H1 (cell line): ENCODE measurements at regions not wholly inside any gene's neighbourhood (a gene's known extent, or its start where the extent isn't known, plus 50 kb on each side); places are given as distances from the start of the nearest gene placed in this dataset.

ENCODE experiments used
- CTCF ChIA-PET: fragments of 300-600 bp; sonication (Branson Sonifier 250); formaldehyde crosslinking; loops from one replicate; lab custom pipeline; 2021; ENCODE audit not compliant: partially characterized antibody; lab: Charles Lee
- POLR2A ChIA-PET: fragments of 300-600 bp; sonication (Branson Sonifier 250); formaldehyde crosslinking; loops from one replicate; lab custom pipeline; 2021; ENCODE audit warnings: inconsistent platforms; ENCODE audit not compliant: partially characterized antibody; lab: Charles Lee
- DNase-seq, 2 experiments: peaks; one replicate each; pipeline versions ENCODE4 v3.0.0 to v3.0.0-alpha.2; 2010 to 2022; ENCODE audit warnings: low spot score in 2 of 2, low read depth in 1 of 2, mixed read lengths in 1 of 2
- FAIRE-seq: peaks from 2 replicates; lab custom pipeline; 2011; peaks lifted over from hg19 to GRCh38; lab: Jason Lieb, UNC
- H2AFZ ChIP-seq: 2 replicates; pipeline ENCODE4 v1.8.1; 2012; ENCODE audit warnings: low read length, inconsistent platforms
- H2AK5ac ChIP-seq: 2 replicates; pipeline ENCODE4 v1.6.1; 2013; ENCODE audit warnings: low read depth, low read length
- H2BK120ac ChIP-seq: replicated peaks from 2 replicates; pipeline ENCODE3; 2013; ENCODE audit warnings: low read depth, low read length, inconsistent platforms
- H2BK12ac ChIP-seq: 2 replicates; pipeline ENCODE4 v1.6.1; 2013; ENCODE audit warnings: low read depth, low read length
- H2BK15ac ChIP-seq: 2 replicates; pipeline ENCODE4 v1.6.1; 2013; ENCODE audit warnings: low read length
- H2BK20ac ChIP-seq: 2 replicates; pipeline ENCODE4 v1.6.1; 2013; ENCODE audit warnings: low read length
- H2BK5ac ChIP-seq: 2 replicates; pipeline ENCODE4 v1.6.1; 2013; ENCODE audit warnings: low read depth, low read length
- H3K14ac ChIP-seq: 2 replicates; pipeline ENCODE4 v1.6.1; 2013; ENCODE audit warnings: inconsistent platforms; ENCODE audit not compliant: insufficient read length
- H3K18ac ChIP-seq: 2 replicates; pipeline ENCODE4 v1.6.1; 2013; ENCODE audit warnings: low read length; ENCODE audit errors: extremely low read depth
- H3K23ac ChIP-seq: 2 replicates; pipeline ENCODE4 v1.6.1; 2013; ENCODE audit warnings: inconsistent platforms; ENCODE audit not compliant: insufficient read length
- H3K23me2 ChIP-seq: 2 replicates; pipeline ENCODE4 v1.6.1; 2013; ENCODE audit warnings: low read depth, low read length
- H3K27ac ChIP-seq: 2 replicates; pipeline ENCODE4 v1.6.1; 2011; ENCODE audit warnings: low read depth, low read length, inconsistent platforms
- H3K27me3 ChIP-seq, 4 experiments: replicated peaks in 1 of 4; 1 replicate in 1 of 4; 2 replicates in 3 of 4; pipeline versions ENCODE4 v1.6.1 to v1.8.1; 2011 to 2013; ENCODE audit warnings: low read length in 3 of 4, mild to moderate bottlenecking in 3 of 4, inconsistent platforms in 2 of 4, mixed read lengths in 2 of 4, moderate library complexity in 1 of 4; ENCODE audit not compliant: control insufficient read depth in 3 of 4, insufficient read depth in 3 of 4; ENCODE audit errors: extremely low read depth in 1 of 4
- H3K36me3 ChIP-seq, 4 experiments: 2 replicates each; pipeline versions ENCODE4 v1.6.1 to v1.8.1; 2011 to 2013; ENCODE audit warnings: mild to moderate bottlenecking in 4 of 4, low read length in 3 of 4, moderate library complexity in 2 of 4, control low read depth in 1 of 4, inconsistent platforms in 1 of 4; ENCODE audit not compliant: insufficient read depth in 4 of 4, control insufficient read depth in 2 of 4
- H3K4ac ChIP-seq: replicated peaks from 2 replicates; pipeline ENCODE3; 2013; ENCODE audit warnings: low read length, low read depth, mixed read lengths, inconsistent platforms; ENCODE audit not compliant: insufficient read length
- H3K4me1 ChIP-seq, 4 experiments: replicated peaks in 1 of 4; 1 replicate in 1 of 4; 2 replicates in 3 of 4; pipeline versions ENCODE4 v1.6.1 to v1.8.1; 2011 to 2013; ENCODE audit warnings: low read length in 3 of 4, inconsistent platforms in 2 of 4, mixed read lengths in 1 of 4; ENCODE audit not compliant: insufficient read depth in 4 of 4, control insufficient read depth in 3 of 4
- H3K4me2 ChIP-seq, 2 experiments: 2 replicates each; pipeline versions ENCODE4 v1.6.1 to v1.8.1; 2011 to 2013; ENCODE audit warnings: low read depth in 2 of 2, low read length in 2 of 2, control low read depth in 1 of 2, inconsistent platforms in 1 of 2, mild to moderate bottlenecking in 1 of 2; ENCODE audit not compliant: insufficient read depth in 1 of 2
- H3K4me3 ChIP-seq, 4 experiments: fragments of 200-600, 300-600 bp in 1 of 4; sonication (generic), shearing (Covaris generic), sonication (Bioruptor Twin) in 1 of 4; 2 replicates each; pipeline versions ENCODE4 v1.5.1 to v1.8.1; 2011 to 2016; ENCODE audit warnings: low read length in 4 of 4, low read depth in 3 of 4, control low read depth in 2 of 4, inconsistent platforms in 2 of 4, mild to moderate bottlenecking in 2 of 4, mixed read lengths in 1 of 4, moderate library complexity in 1 of 4; ENCODE audit not compliant: insufficient read depth in 2 of 4; ENCODE audit errors: extremely low read depth in 1 of 4
- H3K56ac ChIP-seq: replicated peaks from 2 replicates; pipeline ENCODE3; 2013; ENCODE audit warnings: low read depth, mild to moderate bottlenecking, mixed read lengths, low read length, inconsistent platforms; ENCODE audit not compliant: insufficient read length
- H3K79me1 ChIP-seq: 2 replicates; pipeline ENCODE4 v1.6.1; 2013; ENCODE audit warnings: low read depth, low read length, control low read depth
- H3K79me2 ChIP-seq, 2 experiments: 2 replicates each; pipeline versions ENCODE4 v1.6.1 to v1.8.1; 2012 to 2013; ENCODE audit warnings: low read length in 2 of 2, mild to moderate bottlenecking in 2 of 2, inconsistent platforms in 1 of 2; ENCODE audit not compliant: insufficient read depth in 2 of 2, control insufficient read depth in 1 of 2
- H3K9ac ChIP-seq, 4 experiments: replicated peaks in 1 of 4; 1 replicate in 1 of 4; 2 replicates in 3 of 4; pipeline versions ENCODE4 v1.6.1 to v1.8.1; 2011 to 2013; ENCODE audit warnings: low read depth in 3 of 4, low read length in 3 of 4, control low read depth in 2 of 4, mild to moderate bottlenecking in 2 of 4, moderate library complexity in 2 of 4, inconsistent platforms in 1 of 4; ENCODE audit errors: extremely low read depth in 1 of 4
- H3K9me3 ChIP-seq, 2 experiments: 2 replicates each; pipeline versions ENCODE4 v1.6.1 to v1.8.1; 2012 to 2013; ENCODE audit warnings: mild to moderate bottlenecking in 2 of 2, moderate library complexity in 2 of 2, control low read depth in 1 of 2, inconsistent platforms in 1 of 2, low read depth in 1 of 2, low read length in 1 of 2, mixed read lengths in 1 of 2; ENCODE audit not compliant: insufficient read depth in 2 of 2
- H4K20me1 ChIP-seq, 2 experiments: replicated peaks in 1 of 2; 2 replicates each; pipeline versions ENCODE3 to v1.8.1; 2011 to 2013; ENCODE audit warnings: inconsistent platforms in 2 of 2, low read length in 2 of 2, mild to moderate bottlenecking in 1 of 2; ENCODE audit not compliant: insufficient read depth in 2 of 2, control insufficient read depth in 1 of 2
- H4K5ac ChIP-seq: 2 replicates; pipeline ENCODE4 v1.6.1; 2013; ENCODE audit warnings: low read length, low read depth, mixed read lengths, inconsistent platforms; ENCODE audit not compliant: insufficient read length
- H4K8ac ChIP-seq: 2 replicates; pipeline ENCODE4 v1.8.0; 2013; ENCODE audit warnings: mild to moderate bottlenecking, moderate library complexity, low read length, inconsistent platforms; ENCODE audit not compliant: insufficient read depth; ENCODE audit errors: extremely low read depth
- H4K91ac ChIP-seq: replicated peaks from 2 replicates; pipeline ENCODE3; 2013; ENCODE audit warnings: low read length, mixed read lengths, inconsistent platforms; ENCODE audit not compliant: insufficient read length
- ATF3 ChIP-seq: IDR thresholded peaks from 2 replicates; pipeline ENCODE4 v1.6.1; 2011; ENCODE audit warnings: low read depth, mild to moderate bottlenecking, low read length; ENCODE audit not compliant: insufficient read depth
- EP300 ChIP-seq, 2 experiments: IDR thresholded peaks; 1 replicate in 1 of 2; 2 replicates in 1 of 2; pipeline ENCODE4 v1.6.1; 2011 to 2012; ENCODE audit warnings: low read depth in 2 of 2, low read length in 2 of 2, mild to moderate bottlenecking in 2 of 2, borderline replicate concordance in 1 of 2, inconsistent platforms in 1 of 2, moderate library complexity in 1 of 2
- EZH2 ChIP-seq: fragments of 200-600 bp; sonication (generic); IDR thresholded peaks from 2 replicates; pipeline ENCODE4 v1.7.1; 2012; ENCODE audit warnings: low read depth, mild to moderate bottlenecking, moderate library complexity, low read length, inconsistent platforms; ENCODE audit not compliant: severe bottlenecking
- FOSL1 ChIP-seq: IDR thresholded peaks from 2 replicates; pipeline ENCODE4 v1.6.1; 2011; ENCODE audit warnings: mild to moderate bottlenecking, low read depth, low read length, moderate library complexity; ENCODE audit not compliant: insufficient read depth
- MAX ChIP-seq: IDR thresholded peaks from 2 replicates; pipeline ENCODE4 v1.6.1; 2012; ENCODE audit warnings: inconsistent platforms
- POLR2AphosphoS5 ChIP-seq: IDR thresholded peaks from 2 replicates; pipeline ENCODE4 v1.6.1; 2011; ENCODE audit warnings: low read depth, low read length
- SIX5 ChIP-seq: IDR thresholded peaks from 2 replicates; pipeline ENCODE4 v1.6.1; 2011; ENCODE audit warnings: mild to moderate bottlenecking, low read depth, low read length
- SP1 ChIP-seq: IDR thresholded peaks from 2 replicates; pipeline ENCODE4 v1.6.1; 2011; ENCODE audit warnings: low read depth, low read length
- USF2 ChIP-seq: IDR thresholded peaks from 2 replicates; pipeline ENCODE4 v1.6.1; 2011; ENCODE audit warnings: low read length, improper control_type of control experiment

- Histone ChIP-seq H2BK12ac (no peak overlapping the region), H3K23me2 (no peaks in the 10 kb centered on the region), H4K8ac (no peak overlapping the region), H4K20me1 (no peaks in the 10 kb centered on the region), H3K18ac (no peak overlapping the region), H2AK5ac (no peak overlapping the region), H3K27ac (no peak overlapping the region), H3K9ac (no peak overlapping the region), H2BK5ac (no peak overlapping the region), H2BK120ac (no peak overlapping the region), H3K36me3 (no peaks in the 10 kb centered on the region), H4K5ac (no peak overlapping the region), H3K79me1 (no peaks in the 10 kb centered on the region), H2BK20ac (no peak overlapping the region), H3K4me1 (no peaks in the 10 kb centered on the region), H3K9me3 (peaks cover 0 to 5% of the 10 kb centered on the region in 2 experiments; a peak in 1 of 4 replicates), H2BK15ac (no peak overlapping the region), H3K23ac (no peak overlapping the region), H3K14ac (no peak overlapping the region), H3K56ac (no peak overlapping the region), H2AFZ (no peak overlapping the region), H4K91ac (no peak overlapping the region), H3K4me3 (no peak overlapping the region), H3K4me2 (no peak overlapping the region), H3K27me3 (no peaks in the 10 kb centered on the region), H3K4ac (no peak overlapping the region), H3K79me2 (no peaks in the 10 kb centered on the region)
- ChIA-PET CTCF (no interaction called here), POLR2A (no interaction called here)
- no peak for FAIRE-seq
- no peak for TF ChIP-seq FOSL1
- no peak for TF ChIP-seq EP300 (IDR thresholded peaks at IDR 0.05; ENCODE audit: borderline replicate concordance in 1 of 2, low read depth in 2 of 2, low read length in 2 of 2)
- TF ChIP-seq USF2 = no peak
- no peak for TF ChIP-seq SP1
- no peak for TF ChIP-seq ATF3
- TF ChIP-seq MAX = no peak
- TF ChIP-seq POLR2AphosphoS5 = no peak
- no peak for TF ChIP-seq EZH2
- no peak for TF ChIP-seq SIX5
- no peak for DNase-seq
These were observed 204.0 kb downstream of the FZD1 start for GRCh38 chr7:91468256-91468655.
